AG08396 (cell line): ENCODE measurements at regions not wholly inside any gene's neighbourhood (a gene's known extent, or its start where the extent isn't known, plus 50 kb on each side); places are given as distances from the start of the nearest gene placed in this dataset.

Experiments used
- DNase-seq: peaks from one replicate; pipeline ENCODE4 v3.0.0; 2012; ENCODE audit warnings: low spot score, mixed read lengths

DNA sequence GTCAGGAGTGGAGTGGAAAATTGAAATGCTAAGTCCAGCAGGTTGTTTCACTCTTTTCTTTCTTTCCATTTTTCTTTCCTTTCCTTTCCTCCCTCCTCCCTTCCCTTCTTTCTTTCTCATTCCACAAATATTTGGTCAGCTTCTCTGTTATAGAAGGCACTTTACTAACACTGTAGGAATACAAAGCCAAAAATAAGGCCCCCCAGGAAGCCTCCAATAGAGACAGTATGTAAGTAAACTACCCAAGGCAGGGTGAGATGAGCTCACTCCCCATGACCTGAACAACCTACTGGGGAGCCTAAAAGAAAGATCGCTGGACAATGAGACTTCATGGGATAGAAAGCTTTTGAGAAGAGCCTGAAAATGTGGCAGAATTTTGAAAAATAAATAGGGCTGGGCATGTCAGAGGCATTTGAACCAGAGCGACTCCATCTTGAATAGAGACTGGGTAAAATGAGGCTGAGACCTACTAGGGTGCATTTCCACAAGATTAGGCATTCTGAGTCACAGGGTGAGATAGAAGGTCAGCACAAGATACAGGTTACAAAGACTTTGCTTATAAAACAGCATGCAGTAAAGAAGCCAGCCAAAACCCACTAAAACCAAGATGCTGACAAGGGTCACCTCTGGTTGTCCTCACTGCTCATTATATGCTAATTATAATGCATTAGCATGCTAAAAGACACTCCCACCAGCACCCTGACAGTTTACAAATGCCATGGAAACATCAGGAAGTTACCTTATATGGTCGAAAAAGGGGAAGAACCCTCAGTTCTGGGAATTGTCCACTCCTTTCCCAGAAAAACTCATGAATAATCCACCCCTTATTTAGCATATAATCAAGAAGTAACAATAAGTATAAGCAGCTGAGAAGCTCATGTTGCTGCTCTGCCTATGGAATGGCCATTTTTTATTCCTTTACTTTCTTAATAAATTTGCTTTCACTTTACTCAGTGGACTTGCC, 158.9 kb upstream of the EGFLAM start:
- no peak for DNase-seq

GRCh38 chr5:38094889-38095288, 163.5 kb upstream of the EGFLAM start:
- no peak for DNase-seq

- no peak for DNase-seq
Measured at GRCh38 chr5:38093855-38094254, 164.5 kb upstream of the EGFLAM start.

- no peak for DNase-seq
Measured at GRCh38 chr5:38086777-38087176, 171.6 kb upstream of the EGFLAM start.

- DNase-seq = no peak
Measured at GRCh38 chr5:38079620-38080402, 178.5 kb upstream of the EGFLAM start.

DNA sequence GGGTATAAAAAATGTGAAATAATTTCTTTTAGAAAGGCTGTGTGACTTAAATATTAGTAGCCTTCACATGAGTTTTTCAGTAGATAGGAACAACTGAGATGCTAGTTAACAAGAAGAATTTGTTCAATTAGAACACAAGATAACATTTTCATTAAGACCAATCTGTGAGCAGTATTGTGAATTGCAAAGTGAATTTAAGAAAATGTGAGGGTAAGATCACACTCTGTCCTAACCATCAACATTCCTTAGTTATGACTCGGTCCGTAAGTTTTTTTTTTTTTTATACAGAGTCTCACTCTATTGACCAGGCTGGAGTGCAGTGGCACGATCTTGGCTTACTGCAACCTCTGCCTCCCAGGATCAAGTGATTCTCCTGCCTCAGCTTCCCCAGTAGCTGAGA, 180.2 kb upstream of the EGFLAM start:
- DNase-seq = no peak

- no peak for DNase-seq
Measured at GRCh38 chr5:38077652-38078051, 180.7 kb upstream of the EGFLAM start.

- no peak for DNase-seq
Measured at GRCh38 chr5:38071831-38072694, 186.3 kb upstream of the EGFLAM start.

- no peak for DNase-seq
Measured at GRCh38 chr5:38070304-38070950, 187.9 kb upstream of the EGFLAM start.

GRCh38 chr5:38069360-38069759, 189.0 kb upstream of the EGFLAM start:
- DNase-seq = no peak

DNA sequence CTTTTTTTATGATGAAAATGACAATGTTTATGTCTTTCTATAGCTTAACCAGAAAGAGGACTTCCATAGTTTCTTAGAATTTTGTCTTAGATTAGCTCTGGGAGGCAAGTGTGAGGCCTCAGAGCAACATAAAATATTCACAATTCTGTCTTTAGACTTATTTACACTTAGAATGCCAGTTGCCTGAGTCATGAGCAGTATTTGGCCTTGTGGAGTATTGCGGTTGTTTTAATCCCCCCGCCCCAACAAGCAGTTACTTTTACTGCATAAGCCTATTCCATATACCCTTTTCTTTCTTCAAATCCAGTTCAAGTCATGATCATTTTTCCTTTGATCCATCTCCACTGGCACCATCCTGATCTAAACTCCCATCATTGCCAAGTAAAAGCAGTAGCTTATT, 198.0 kb upstream of the EGFLAM start:
- peak; percentile 12 for DNase-seq

DNA sequence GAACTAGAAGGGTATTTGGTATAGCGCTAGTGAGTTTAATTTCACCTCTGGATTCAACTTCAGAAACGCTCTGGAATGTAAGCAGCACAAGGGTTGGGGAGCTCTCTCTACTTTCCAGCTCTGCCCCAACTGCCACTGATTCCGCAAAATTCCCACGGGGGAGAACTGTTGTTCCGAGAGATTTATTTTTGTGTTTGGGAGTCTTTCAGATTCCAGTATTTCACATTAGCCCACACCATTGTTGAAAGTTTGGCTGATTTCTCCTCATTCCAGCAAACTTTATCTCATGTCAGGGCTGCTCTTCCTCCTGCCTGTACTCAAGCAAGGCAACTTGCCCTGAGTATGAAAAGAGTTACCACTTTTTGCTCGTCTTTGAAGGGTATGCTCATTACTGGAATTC, 198.5 kb upstream of the EGFLAM start:
- DNase-seq = no peak

DNA sequence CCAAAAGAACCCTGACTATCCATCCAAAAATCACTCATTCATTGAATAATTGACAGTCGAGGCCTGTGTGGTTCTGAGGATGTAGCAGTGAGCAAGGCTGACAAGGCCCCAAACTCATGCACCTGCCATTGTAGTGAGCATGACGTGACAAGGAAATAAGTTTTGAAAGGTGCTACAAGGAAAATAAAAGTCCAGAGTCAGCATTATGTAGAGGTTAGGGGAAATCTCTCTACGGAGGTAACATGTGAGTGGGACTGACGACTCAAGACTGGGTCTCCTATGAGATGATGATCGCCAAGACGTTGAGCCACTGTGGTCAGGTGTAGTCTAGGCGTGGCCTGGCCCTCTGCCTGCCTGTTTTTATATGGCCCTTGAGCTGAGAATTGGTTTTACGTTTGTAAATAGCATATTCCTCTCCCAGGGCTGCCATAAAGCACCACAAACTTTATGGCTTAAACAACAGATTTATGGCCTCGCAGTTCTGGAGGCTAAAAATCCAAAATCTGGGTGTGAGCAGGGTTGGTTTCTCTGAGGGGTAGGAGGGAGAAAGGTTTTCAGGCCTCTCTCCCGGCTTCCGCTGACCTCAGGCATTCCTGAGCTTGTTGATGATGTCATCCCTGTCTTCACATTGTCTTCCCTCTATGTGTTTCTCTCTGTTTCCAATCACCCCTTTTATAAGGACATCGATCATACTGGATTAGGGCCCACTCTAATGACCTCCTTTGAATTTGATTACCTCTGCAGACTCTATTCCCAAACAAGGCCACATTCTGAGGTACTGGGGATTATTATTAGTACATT, 206.4 kb upstream of the EGFLAM start:
- DNase-seq = no peak

GRCh38 chr5:38048400-38048799, 208.6 kb upstream of the GDNF start:
- DNase-seq = no peak

GRCh38 chr5:38046103-38046502, 206.3 kb upstream of the GDNF start:
- DNase-seq = no peak

DNA sequence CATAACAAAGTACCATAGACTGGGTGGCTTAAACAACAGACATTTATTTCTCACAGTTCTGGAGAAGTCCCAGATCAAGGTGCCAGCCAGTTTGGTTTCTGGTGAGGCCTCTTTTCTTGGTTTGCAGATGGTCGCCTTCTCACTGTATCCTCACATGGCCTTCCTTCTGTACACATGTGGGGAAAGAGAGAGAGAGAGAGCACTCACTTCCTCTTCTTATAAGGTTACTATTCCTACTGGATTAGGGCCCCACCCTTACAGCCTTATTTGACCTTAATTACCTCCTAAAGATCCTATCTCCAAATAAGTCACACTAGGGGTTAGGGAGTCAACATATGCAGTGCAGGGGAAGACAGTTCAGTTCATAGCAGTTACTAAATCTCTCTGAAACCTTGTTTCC, 205.6 kb upstream of the GDNF start:
- no peak for DNase-seq

- no peak for DNase-seq
Measured at GRCh38 chr5:38039826-38040225, 200.0 kb upstream of the GDNF start.

- DNase-seq = no peak
Measured at GRCh38 chr5:38039091-38039490, 199.2 kb upstream of the GDNF start.

GRCh38 chr5:38036765-38037164, 196.9 kb upstream of the GDNF start:
- DNase-seq = no peak

DNA sequence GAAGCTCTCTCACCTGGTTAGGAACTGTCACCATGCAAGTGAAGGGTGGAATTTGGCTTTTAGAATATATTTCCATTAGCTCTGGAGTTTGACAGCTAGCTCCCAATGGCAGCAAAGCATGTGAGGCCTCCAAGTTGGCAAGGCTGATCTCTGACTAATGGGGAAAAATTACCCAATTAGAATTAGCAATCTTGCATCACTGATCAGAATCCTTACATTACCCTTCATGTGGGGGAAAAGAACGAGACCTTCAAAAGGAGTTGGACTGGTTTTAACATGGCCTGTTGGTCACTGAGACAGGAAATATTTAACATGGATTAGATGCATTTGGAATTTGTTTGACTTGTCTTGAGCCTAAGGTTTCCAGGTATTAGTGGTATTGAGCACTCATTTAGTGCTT, 192.3 kb upstream of the GDNF start:
- no peak for DNase-seq

GRCh38 chr5:38031304-38031703, 191.5 kb upstream of the GDNF start:
- no peak for DNase-seq
